HepG2 (cell line): ENCODE measurements at regions not wholly inside any gene's neighbourhood (a gene's known extent, or its start where the extent isn't known, plus 50 kb on each side); places are given as distances from the start of the nearest gene placed in this dataset.

Experiments used
- POLR2AphosphoS2 ChIP-seq: IDR thresholded peaks from 2 replicates; pipeline ENCODE4 v1.6.1; 2011; ENCODE audit warnings: low read depth, low read length, improper control_type of control experiment
- POLR2AphosphoS5 ChIP-seq: IDR thresholded peaks from 2 replicates; pipeline ENCODE4 v1.6.1; 2012; ENCODE audit warnings: low read depth, low read length
- WIZ ChIP-seq: sonication (generic); formaldehyde crosslinking; IDR thresholded peaks from 2 replicates; pipeline ENCODE4 v1.5.1; 2020; ENCODE audit warnings: mild to moderate bottlenecking, missing genetic modification reagents
- ZNF788 ChIP-seq: sonication (generic); formaldehyde crosslinking; IDR thresholded peaks from 2 replicates; pipeline ENCODE4 v1.5.0; 2020; ENCODE audit warnings: mild to moderate bottlenecking, missing genetic modification reagents, borderline replicate concordance
- TF ChIP-seq, protein P1 (sequence below): sonication (generic); formaldehyde crosslinking; IDR thresholded peaks from 2 replicates; pipeline ENCODE4 v1.5.0; 2020; ENCODE audit warnings: mild to moderate bottlenecking, missing genetic modification reagents, moderate library complexity
- TF ChIP-seq, protein P2 (sequence below): sonication (generic); formaldehyde crosslinking; IDR thresholded peaks from 2 replicates; pipeline ENCODE4 v1.8.0; 2022; ENCODE audit warnings: mild to moderate bottlenecking, missing genetic modification reagents; ENCODE audit not compliant: insufficient replicate concordance

DNA sequence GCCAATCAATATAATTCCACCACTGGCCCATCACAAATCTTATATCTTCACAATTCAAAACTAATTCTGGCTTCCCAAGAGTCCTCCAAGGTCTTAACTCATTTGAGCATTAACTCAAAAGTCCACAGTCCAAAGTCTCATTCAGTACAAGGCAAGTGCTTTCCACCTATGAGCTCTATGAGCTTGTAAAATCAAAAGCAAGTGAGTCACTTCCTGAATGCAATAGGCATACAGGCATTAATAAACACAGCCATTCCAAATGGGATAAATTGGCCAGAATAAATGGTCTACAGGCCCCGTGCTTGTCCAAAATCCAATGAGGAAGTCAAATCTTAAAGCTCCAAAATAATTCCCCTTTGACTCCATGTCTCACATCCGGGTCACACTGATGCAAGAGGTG lies 479.1 kb downstream of the KDM5D start:
- TF ChIP-seq, protein P1, sequence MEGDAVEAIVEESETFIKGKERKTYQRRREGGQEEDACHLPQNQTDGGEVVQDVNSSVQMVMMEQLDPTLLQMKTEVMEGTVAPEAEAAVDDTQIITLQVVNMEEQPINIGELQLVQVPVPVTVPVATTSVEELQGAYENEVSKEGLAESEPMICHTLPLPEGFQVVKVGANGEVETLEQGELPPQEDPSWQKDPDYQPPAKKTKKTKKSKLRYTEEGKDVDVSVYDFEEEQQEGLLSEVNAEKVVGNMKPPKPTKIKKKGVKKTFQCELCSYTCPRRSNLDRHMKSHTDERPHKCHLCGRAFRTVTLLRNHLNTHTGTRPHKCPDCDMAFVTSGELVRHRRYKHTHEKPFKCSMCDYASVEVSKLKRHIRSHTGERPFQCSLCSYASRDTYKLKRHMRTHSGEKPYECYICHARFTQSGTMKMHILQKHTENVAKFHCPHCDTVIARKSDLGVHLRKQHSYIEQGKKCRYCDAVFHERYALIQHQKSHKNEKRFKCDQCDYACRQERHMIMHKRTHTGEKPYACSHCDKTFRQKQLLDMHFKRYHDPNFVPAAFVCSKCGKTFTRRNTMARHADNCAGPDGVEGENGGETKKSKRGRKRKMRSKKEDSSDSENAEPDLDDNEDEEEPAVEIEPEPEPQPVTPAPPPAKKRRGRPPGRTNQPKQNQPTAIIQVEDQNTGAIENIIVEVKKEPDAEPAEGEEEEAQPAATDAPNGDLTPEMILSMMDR (CRISPR knock-in tag): no peak
- TF ChIP-seq, protein P2, sequence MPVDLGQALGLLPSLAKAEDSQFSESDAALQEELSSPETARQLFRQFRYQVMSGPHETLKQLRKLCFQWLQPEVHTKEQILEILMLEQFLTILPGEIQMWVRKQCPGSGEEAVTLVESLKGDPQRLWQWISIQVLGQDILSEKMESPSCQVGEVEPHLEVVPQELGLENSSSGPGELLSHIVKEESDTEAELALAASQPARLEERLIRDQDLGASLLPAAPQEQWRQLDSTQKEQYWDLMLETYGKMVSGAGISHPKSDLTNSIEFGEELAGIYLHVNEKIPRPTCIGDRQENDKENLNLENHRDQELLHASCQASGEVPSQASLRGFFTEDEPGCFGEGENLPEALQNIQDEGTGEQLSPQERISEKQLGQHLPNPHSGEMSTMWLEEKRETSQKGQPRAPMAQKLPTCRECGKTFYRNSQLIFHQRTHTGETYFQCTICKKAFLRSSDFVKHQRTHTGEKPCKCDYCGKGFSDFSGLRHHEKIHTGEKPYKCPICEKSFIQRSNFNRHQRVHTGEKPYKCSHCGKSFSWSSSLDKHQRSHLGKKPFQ (CRISPR knock-in tag): no peak
- TF ChIP-seq POLR2AphosphoS5: no peak
- TF ChIP-seq POLR2AphosphoS2: no peak
- TF ChIP-seq ZNF788: no peak
- TF ChIP-seq WIZ (CRISPR knock-in tag): no peak
